Gastroesophageal sphincter (tissue), 3 donors: ENCODE measurements at regions not wholly inside any gene's neighbourhood (a gene's known extent, or its start where the extent isn't known, plus 50 kb on each side); places are given as distances from the start of the nearest gene placed in this dataset.

ENCODE experiments used
- POLR2A ChIP-seq, 2 donors: fragments of 450-650 bp; IDR thresholded peaks; one replicate each; pipeline ENCODE4 v1.6.1; 2017; ENCODE audit warnings: antibody characterized with exemption in 2 of 2, mild to moderate bottlenecking in 2 of 2, moderate library complexity in 1 of 2
- POLR2AphosphoS5 ChIP-seq: sonication (generic); formaldehyde crosslinking; IDR thresholded peaks from one replicate; pipeline ENCODE4 v1.6.1; 2017; ENCODE audit warnings: antibody characterized with exemption
- TF ChIP-seq, protein P1 (sequence below), 4 experiments: fragments of 200-600 bp in 2 of 4; fragments of 450-650 bp in 2 of 4; sonication (generic) in 1 of 4; IDR thresholded peaks; one replicate each; pipeline ENCODE4 v1.5.1; 2017 to 2019; ENCODE audit warnings: antibody characterized with exemption in 4 of 4, mild to moderate bottlenecking in 2 of 4, moderate library complexity in 2 of 4

DNA sequence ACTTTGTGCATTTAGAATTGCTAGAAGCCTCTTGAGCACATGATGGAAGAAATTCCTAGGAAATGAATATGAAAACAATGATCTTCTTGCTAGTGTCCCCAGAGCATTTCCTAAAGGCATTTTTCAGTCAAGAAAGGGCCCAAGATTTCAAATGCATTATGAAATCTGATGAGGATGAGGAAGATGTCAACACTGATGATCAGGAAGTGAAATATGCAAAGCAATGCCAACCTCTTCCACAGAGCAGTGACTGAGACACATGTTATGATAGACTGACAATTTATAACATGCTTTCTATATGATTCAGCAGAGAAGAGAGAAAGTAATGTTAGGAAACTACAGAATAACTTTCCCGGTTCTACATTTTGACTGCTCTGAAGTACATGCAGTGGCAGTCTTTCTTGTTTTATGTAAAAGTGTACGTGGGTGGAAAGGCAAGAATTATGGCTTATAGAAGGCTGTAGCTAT lies 859.1 kb upstream of the GOT2 start:
- no peak for TF ChIP-seq POLR2A (IDR thresholded peaks at IDR 0.05)
- TF ChIP-seq, protein P1, sequence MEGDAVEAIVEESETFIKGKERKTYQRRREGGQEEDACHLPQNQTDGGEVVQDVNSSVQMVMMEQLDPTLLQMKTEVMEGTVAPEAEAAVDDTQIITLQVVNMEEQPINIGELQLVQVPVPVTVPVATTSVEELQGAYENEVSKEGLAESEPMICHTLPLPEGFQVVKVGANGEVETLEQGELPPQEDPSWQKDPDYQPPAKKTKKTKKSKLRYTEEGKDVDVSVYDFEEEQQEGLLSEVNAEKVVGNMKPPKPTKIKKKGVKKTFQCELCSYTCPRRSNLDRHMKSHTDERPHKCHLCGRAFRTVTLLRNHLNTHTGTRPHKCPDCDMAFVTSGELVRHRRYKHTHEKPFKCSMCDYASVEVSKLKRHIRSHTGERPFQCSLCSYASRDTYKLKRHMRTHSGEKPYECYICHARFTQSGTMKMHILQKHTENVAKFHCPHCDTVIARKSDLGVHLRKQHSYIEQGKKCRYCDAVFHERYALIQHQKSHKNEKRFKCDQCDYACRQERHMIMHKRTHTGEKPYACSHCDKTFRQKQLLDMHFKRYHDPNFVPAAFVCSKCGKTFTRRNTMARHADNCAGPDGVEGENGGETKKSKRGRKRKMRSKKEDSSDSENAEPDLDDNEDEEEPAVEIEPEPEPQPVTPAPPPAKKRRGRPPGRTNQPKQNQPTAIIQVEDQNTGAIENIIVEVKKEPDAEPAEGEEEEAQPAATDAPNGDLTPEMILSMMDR (IDR thresholded peaks at IDR 0.05): no peak
- no peak for TF ChIP-seq POLR2AphosphoS5
